ENCODE measurements at regions not wholly inside any gene's neighbourhood (a gene's known extent, or its start where the extent isn't known, plus 50 kb on each side); places are given as distances from the start of the nearest gene placed in this dataset.

DNA sequence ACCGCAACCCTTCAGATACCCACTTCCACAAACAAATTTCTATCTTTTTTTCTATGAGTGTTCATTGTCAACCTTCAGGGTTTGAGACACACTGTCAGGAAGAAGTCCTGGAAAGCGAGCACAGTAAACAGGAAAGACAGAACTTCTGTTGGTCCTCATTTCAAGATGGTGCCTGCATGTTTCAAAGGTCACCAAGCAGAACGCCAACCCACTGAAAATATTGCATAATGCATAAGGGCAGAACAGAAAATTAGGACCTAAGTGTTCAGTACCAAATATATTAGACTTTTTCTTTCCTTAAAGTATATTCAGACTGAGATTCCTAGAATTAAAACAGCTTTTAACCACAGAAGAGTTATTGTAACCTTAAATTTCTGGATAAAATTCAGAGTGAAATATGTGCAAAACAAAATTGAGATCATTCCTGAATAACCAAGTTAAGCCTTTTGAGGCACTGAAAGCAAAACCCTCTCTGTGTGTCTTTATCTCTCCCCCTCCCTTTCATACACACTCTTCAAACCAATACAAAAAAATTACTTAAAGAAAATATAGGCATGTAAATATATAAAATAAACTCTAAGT lies 387.8 kb upstream of the THBS1 start:
- no peaks in the 10 kb centered on the region for H3K9me1 ChIP-seq (replicated peaks; ENCODE audit: control insufficient read depth, extremely low read depth, insufficient read depth, low read length)
- ChIA-PET POLR2A (no interaction called here), CTCF (interaction anchor here (1.6 kb wide), 1 partner anchor 9 kb away, joined by 4 read pairs; no protein-coding TSS in a partner anchor)
- intact Hi-C loops (cut with micrococcal nuclease), result no loop called here
- TF ChIP-seq, protein P1, sequence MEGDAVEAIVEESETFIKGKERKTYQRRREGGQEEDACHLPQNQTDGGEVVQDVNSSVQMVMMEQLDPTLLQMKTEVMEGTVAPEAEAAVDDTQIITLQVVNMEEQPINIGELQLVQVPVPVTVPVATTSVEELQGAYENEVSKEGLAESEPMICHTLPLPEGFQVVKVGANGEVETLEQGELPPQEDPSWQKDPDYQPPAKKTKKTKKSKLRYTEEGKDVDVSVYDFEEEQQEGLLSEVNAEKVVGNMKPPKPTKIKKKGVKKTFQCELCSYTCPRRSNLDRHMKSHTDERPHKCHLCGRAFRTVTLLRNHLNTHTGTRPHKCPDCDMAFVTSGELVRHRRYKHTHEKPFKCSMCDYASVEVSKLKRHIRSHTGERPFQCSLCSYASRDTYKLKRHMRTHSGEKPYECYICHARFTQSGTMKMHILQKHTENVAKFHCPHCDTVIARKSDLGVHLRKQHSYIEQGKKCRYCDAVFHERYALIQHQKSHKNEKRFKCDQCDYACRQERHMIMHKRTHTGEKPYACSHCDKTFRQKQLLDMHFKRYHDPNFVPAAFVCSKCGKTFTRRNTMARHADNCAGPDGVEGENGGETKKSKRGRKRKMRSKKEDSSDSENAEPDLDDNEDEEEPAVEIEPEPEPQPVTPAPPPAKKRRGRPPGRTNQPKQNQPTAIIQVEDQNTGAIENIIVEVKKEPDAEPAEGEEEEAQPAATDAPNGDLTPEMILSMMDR (IDR thresholded peaks at IDR 0.05; ENCODE audit: extremely low read depth in 1 of 2, insufficient read depth in 1 of 2, low read depth in 1 of 2, low read length in 2 of 2), result no peak
- TF ChIP-seq JUN (IDR thresholded peaks at IDR 0.05; ENCODE audit: borderline replicate concordance, insufficient read depth, insufficient read length, low read depth) (no peak), EZH2 (IDR thresholded peaks at IDR 0.05; ENCODE audit: borderline replicate concordance, low read depth, low read length, severe bottlenecking) (no peak), POLR2AphosphoS5 (IDR thresholded peaks at IDR 0.05; ENCODE audit: insufficient read depth, low read depth, low read length) (no peak), MYC (IDR thresholded peaks at IDR 0.05; ENCODE audit: low read depth, low read length) (no peak), FOS (IDR thresholded peaks at IDR 0.05; ENCODE audit: borderline replicate concordance, insufficient read depth, low read length) (no peak), POLR2A (IDR thresholded peaks at IDR 0.05; ENCODE audit: low read depth, low read length) (no peak), GATA2 (IDR thresholded peaks at IDR 0.05; ENCODE audit: insufficient read depth, insufficient read length, low read depth, low read length) (no peak)
- TF ChIP-seq, protein P2, sequence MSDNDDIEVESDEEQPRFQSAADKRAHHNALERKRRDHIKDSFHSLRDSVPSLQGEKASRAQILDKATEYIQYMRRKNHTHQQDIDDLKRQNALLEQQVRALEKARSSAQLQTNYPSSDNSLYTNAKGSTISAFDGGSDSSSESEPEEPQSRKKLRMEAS (IDR thresholded peaks at IDR 0.05; ENCODE audit: insufficient read depth, insufficient read length), result no peak
- FAIRE-seq (no peak), DNase-seq (ENCODE audit: low read depth, low spot score) (no peak)
- no peaks in the 10 kb centered on the region for H3K27me3 ChIP-seq (ENCODE audit: control insufficient read depth in 2 of 2, insufficient read depth in 2 of 2, low read length in 2 of 2)
- peaks cover 40% of the 10 kb centered on the region for H3K4me1 ChIP-seq (ENCODE audit: control insufficient read depth, extremely low read depth, insufficient read depth, low read length)
- BruUV-seq (replicated peaks), result no TSS peak
- no peak overlapping the region for H3K27ac ChIP-seq (ENCODE audit: insufficient read depth, low read depth, low read length)
- H3K9ac ChIP-seq (replicated peaks; ENCODE audit: extremely low read depth, insufficient read depth, low read length), result no peak overlapping the region
- H4K20me1 ChIP-seq (replicated peaks; ENCODE audit: control insufficient read depth, extremely low read depth, insufficient read depth, low read length), result no peaks in the 10 kb centered on the region
- no peak overlapping the region for H3K4me2 ChIP-seq (ENCODE audit: insufficient read depth, low read length)
- H3K9me3 ChIP-seq (replicated peaks; ENCODE audit: control insufficient read depth, insufficient read depth, low read length), result no peaks in the 10 kb centered on the region
- no peak overlapping the region for H3K4me3 ChIP-seq (replicated peaks in 1 of 3; ENCODE audit: insufficient read depth in 1 of 3, low read depth in 1 of 3, low read length in 3 of 3)
- no peak overlapping the region for H2AFZ ChIP-seq (ENCODE audit: low read depth, low read length)
- H3K79me2 ChIP-seq (ENCODE audit: control insufficient read depth, insufficient read depth, low read length), result no peaks in the 10 kb centered on the region
- H3K36me3 ChIP-seq (ENCODE audit: control insufficient read depth in 2 of 2, extremely low read depth in 1 of 2, insufficient read depth in 2 of 2, low read length in 2 of 2), result no peaks in the 10 kb centered on the region
- dilution Hi-C loops (cut with MboI; ENCODE audit: extremely low pct_ligation_motif_present, low sequenced_read_pairs), result loop anchor here (25.0 kb wide), 1 partner anchor 169 kb away; no protein-coding TSS in a partner anchor

Measured in endothelial cell of umbilical vein (primary cell).